Panc1 (cell line): ENCODE measurements at regions not wholly inside any gene's neighbourhood (a gene's known extent, or its start where the extent isn't known, plus 50 kb on each side); places are given as distances from the start of the nearest gene placed in this dataset.

Source experiments
- ATAC-seq: fragments of 200-7000 bp; cut with Tn5 transposase; 2 replicates; pipeline ENCODE4 v1.9.1; 2020; ENCODE audit warnings: mild to moderate bottlenecking, moderate library complexity
- BruUV-seq: library from RNA; stranded (reverse); fragments of 400-500 nt; replicated peaks from 2 replicates; lab custom pipeline; 2021; lab: Mats Ljungman, UMichigan
- CTCF ChIA-PET: fragments of 300-600 bp; sonication (Branson Sonifier 250); formaldehyde crosslinking; loops from one replicate; lab custom pipeline; 2022; ENCODE audit warnings: antibody characterized with exemption; lab: Charles Lee
- POLR2A ChIA-PET: fragments of 300-600 bp; sonication (Branson Sonifier 250); formaldehyde crosslinking; loops from one replicate; lab custom pipeline; 2022; ENCODE audit warnings: antibody characterized with exemption; lab: Charles Lee
- DNase-seq: peaks from one replicate; pipeline ENCODE4 v3.0.0-alpha.2; 2010; ENCODE audit warnings: low read depth, low spot score
- H3K27ac ChIP-seq: 2 replicates; pipeline ENCODE4 v1.5.1; 2011; ENCODE audit warnings: mild to moderate bottlenecking, low read length, inconsistent platforms
- H3K27me3 ChIP-seq: fragments of 200-500 bp; sonication (Bioruptor generic); 2 replicates; pipeline ENCODE4 v1.6.0; 2014; ENCODE audit warnings: low read length, inconsistent platforms; ENCODE audit not compliant: control insufficient read depth, insufficient read depth
- H3K36me3 ChIP-seq: fragments of 200-500 bp; sonication (Bioruptor generic); 2 replicates; pipeline ENCODE4 v1.5.1; 2014; ENCODE audit warnings: inconsistent platforms, mild to moderate bottlenecking, low read length, moderate library complexity; ENCODE audit not compliant: control insufficient read depth, insufficient read depth
- H3K4me1 ChIP-seq: 2 replicates; pipeline ENCODE4 v1.5.1; 2011; ENCODE audit warnings: inconsistent platforms, mild to moderate bottlenecking, low read length, moderate library complexity; ENCODE audit not compliant: control insufficient read depth, insufficient read depth
- H3K4me3 ChIP-seq, 2 experiments: 2 replicates each; pipeline ENCODE4 v1.5.1; 2011 to 2012; ENCODE audit warnings: low read depth in 2 of 2, low read length in 2 of 2, mild to moderate bottlenecking in 2 of 2, inconsistent platforms in 1 of 2, moderate library complexity in 1 of 2
- H3K9me3 ChIP-seq: fragments of 200-500 bp; sonication (Bioruptor generic); 2 replicates; pipeline ENCODE4 v1.5.1; 2014; ENCODE audit warnings: low read depth, mild to moderate bottlenecking, inconsistent platforms, low read length, moderate library complexity; ENCODE audit not compliant: control insufficient read depth, insufficient read depth
- CTCF ChIP-seq: fragments of 450-650 bp; IDR thresholded peaks from 2 replicates; pipeline ENCODE4 v1.5.1; 2017; ENCODE audit warnings: mild to moderate bottlenecking
- POLR2AphosphoS5 ChIP-seq: IDR thresholded peaks from 2 replicates; pipeline ENCODE4 v1.6.1; 2012; ENCODE audit warnings: mild to moderate bottlenecking, low read depth, low read length, moderate library complexity
- SIN3A ChIP-seq: IDR thresholded peaks from 2 replicates; pipeline ENCODE4 v1.6.1; 2012; ENCODE audit warnings: low read depth, mild to moderate bottlenecking, low read length, moderate library complexity, borderline replicate concordance; ENCODE audit not compliant: insufficient read depth
- TCF7L2 ChIP-seq: IDR thresholded peaks from 2 replicates; pipeline ENCODE4 v1.6.1; 2011; ENCODE audit warnings: mild to moderate bottlenecking, low read depth, low read length, inconsistent platforms
- in situ Hi-C: cut with HindIII; loops from 2 replicates; pipeline ENCODE4 v1.10.0; 2016; ENCODE audit warnings: low sequenced_read_pairs, low pct_unique_long_range_greater_than_20kb
- intact Hi-C: fragments of 100-400 bp; cut with micrococcal nuclease; formaldehyde crosslinking; loops from one replicate; pipeline ENCODE4 v1.10.0; 2022; ENCODE audit not compliant: unreplicated experiment
- TF ChIP-seq, protein P1 (sequence below), 2 experiments: IDR thresholded peaks; 2 replicates each; pipeline ENCODE4 v1.6.1; 2011 to 2012; ENCODE audit warnings: low read depth in 2 of 2, control low read depth in 1 of 2, low read length in 1 of 2, mild to moderate bottlenecking in 1 of 2, moderate library complexity in 1 of 2; ENCODE audit not compliant: insufficient read depth in 1 of 2

DNA sequence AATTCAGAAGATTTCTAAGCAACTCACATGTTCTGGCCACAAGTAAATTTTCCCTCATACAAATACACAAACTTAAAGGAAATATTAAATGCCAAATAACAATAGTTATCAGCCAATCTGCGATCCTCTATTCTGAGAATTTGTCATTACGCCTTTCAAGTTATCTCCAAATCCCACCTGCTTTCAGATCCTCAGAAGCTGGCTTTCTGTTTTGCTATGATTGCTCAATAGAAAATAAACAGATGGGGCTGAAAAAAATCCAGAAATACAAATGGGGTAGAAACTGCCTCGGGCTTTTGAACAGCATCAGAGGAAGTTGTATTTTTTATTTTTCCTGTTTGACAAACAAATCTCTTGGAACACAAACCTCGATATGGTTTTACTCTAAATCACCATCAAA, 74.0 kb upstream of the CNTN4 start:
- Histone ChIP-seq H3K9me3 (no peaks in the 10 kb centered on the region), H3K4me3 (no peak overlapping the region), H3K4me1 (no peaks in the 10 kb centered on the region), H3K27me3 (no peaks in the 10 kb centered on the region), H3K36me3 (no peaks in the 10 kb centered on the region), H3K27ac (no peak overlapping the region)
- TF ChIP-seq, protein P1, sequence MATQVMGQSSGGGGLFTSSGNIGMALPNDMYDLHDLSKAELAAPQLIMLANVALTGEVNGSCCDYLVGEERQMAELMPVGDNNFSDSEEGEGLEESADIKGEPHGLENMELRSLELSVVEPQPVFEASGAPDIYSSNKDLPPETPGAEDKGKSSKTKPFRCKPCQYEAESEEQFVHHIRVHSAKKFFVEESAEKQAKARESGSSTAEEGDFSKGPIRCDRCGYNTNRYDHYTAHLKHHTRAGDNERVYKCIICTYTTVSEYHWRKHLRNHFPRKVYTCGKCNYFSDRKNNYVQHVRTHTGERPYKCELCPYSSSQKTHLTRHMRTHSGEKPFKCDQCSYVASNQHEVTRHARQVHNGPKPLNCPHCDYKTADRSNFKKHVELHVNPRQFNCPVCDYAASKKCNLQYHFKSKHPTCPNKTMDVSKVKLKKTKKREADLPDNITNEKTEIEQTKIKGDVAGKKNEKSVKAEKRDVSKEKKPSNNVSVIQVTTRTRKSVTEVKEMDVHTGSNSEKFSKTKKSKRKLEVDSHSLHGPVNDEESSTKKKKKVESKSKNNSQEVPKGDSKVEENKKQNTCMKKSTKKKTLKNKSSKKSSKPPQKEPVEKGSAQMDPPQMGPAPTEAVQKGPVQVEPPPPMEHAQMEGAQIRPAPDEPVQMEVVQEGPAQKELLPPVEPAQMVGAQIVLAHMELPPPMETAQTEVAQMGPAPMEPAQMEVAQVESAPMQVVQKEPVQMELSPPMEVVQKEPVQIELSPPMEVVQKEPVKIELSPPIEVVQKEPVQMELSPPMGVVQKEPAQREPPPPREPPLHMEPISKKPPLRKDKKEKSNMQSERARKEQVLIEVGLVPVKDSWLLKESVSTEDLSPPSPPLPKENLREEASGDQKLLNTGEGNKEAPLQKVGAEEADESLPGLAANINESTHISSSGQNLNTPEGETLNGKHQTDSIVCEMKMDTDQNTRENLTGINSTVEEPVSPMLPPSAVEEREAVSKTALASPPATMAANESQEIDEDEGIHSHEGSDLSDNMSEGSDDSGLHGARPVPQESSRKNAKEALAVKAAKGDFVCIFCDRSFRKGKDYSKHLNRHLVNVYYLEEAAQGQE (IDR thresholded peaks at IDR 0.05; ENCODE audit: insufficient read depth in 1 of 2, low read depth in 2 of 2, low read length in 1 of 2) = no peak
- TF ChIP-seq POLR2AphosphoS5 = no peak
- no peak for TF ChIP-seq TCF7L2
- intact Hi-C loops (no loop called here), in situ Hi-C loops (no loop called here)
- ChIA-PET POLR2A (no interaction called here), CTCF (no interaction called here)
- no peak for ATAC-seq
- DNase-seq = no peak
- no TSS peak for BruUV-seq

DNA sequence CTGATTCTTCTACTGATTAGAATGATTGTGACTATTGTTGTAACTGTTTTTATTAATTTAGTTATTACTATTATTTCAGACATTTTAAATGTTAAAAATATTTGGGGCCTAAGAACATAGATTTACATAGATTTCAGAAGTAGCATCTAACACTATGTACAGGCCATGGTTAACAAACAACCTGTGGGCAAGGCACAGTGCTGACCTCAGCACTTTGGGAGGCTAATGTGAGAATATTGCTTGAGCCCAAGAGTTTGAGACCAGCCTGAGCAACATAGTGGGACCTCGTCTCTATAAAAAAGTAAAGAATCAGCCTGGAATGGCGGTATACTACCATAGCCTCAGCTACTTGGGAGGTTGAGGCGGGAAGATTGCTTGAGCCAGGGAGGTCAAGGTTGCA, 69.1 kb upstream of the CNTN4 start:
- ChIA-PET CTCF (no interaction called here), POLR2A (no interaction called here)
- H3K9me3 ChIP-seq = no peaks in the 10 kb centered on the region
- DNase-seq (no peak), ATAC-seq (no peak)
- TF ChIP-seq CTCF (no peak), SIN3A (no peak), POLR2AphosphoS5 (no peak), TCF7L2 (no peak)
- TF ChIP-seq, protein P1 (IDR thresholded peaks at IDR 0.05; ENCODE audit: insufficient read depth in 1 of 2, low read depth in 2 of 2, low read length in 1 of 2) = no peak
- in situ Hi-C loops (no loop called here), intact Hi-C loops (no loop called here)
- no TSS peak for BruUV-seq
- no peak overlapping the region for H3K4me3 ChIP-seq
- no peaks in the 10 kb centered on the region for H3K4me1 ChIP-seq
- no peaks in the 10 kb centered on the region for H3K27me3 ChIP-seq
- H3K36me3 ChIP-seq = no peaks in the 10 kb centered on the region
- no peak overlapping the region for H3K27ac ChIP-seq
